GM23338 (cell line): ENCODE measurements at regions not wholly inside any gene's neighbourhood (a gene's known extent, or its start where the extent isn't known, plus 50 kb on each side); places are given as distances from the start of the nearest gene placed in this dataset.

ENCODE experiments used
- ATAC-seq: fragments of 200-7000 bp; cut with Tn5 transposase; 3 replicates; pipeline ENCODE4 v1.9.1; 2020
- DNase-seq: peaks from one replicate; pipeline ENCODE4 v3.0.0-alpha.2; 2015; ENCODE audit warnings: low spot score
- H2AFZ ChIP-seq: fragments of 200-600 bp; sonication (generic); 2 replicates; pipeline ENCODE4 v1.8.0; 2016; ENCODE audit warnings: antibody characterized with exemption, mild to moderate bottlenecking, moderate library complexity
- H3F3A ChIP-seq: fragments of 200-600 bp; sonication (generic); replicated peaks from 2 replicates; pipeline ENCODE4 v1.8.0; 2017; ENCODE audit warnings: antibody characterized with exemption, mixed run types, low read depth
- H3K27ac ChIP-seq: fragments of 200-600 bp; sonication (generic); 2 replicates; pipeline ENCODE4 v1.6.1; 2016; ENCODE audit warnings: low read depth
- H3K27me3 ChIP-seq: fragments of 200-600 bp; sonication (generic); 2 replicates; pipeline ENCODE4 v1.8.0; 2016; ENCODE audit warnings: mild to moderate bottlenecking, mixed run types, moderate library complexity; ENCODE audit not compliant: insufficient read depth
- H3K36me3 ChIP-seq: fragments of 200-600 bp; sonication (generic); 2 replicates; pipeline ENCODE4 v1.8.0; 2016; ENCODE audit warnings: mild to moderate bottlenecking; ENCODE audit not compliant: insufficient read depth
- H3K4me1 ChIP-seq: fragments of 200-600 bp; sonication (generic); 2 replicates; pipeline ENCODE4 v1.8.0; 2016; ENCODE audit warnings: mild to moderate bottlenecking, moderate library complexity; ENCODE audit not compliant: insufficient read depth
- H3K4me2 ChIP-seq: fragments of 200-600 bp; sonication (generic); 2 replicates; pipeline ENCODE4 v1.7.1; 2017; ENCODE audit warnings: mixed run types
- H3K4me3 ChIP-seq: fragments of 200-600 bp; sonication (generic); 2 replicates; pipeline ENCODE4 v1.6.1; 2016; ENCODE audit warnings: mixed run types
- H3K79me2 ChIP-seq: fragments of 200-600 bp; sonication (generic); replicated peaks from 2 replicates; pipeline ENCODE4 v1.8.0; 2017; ENCODE audit warnings: mild to moderate bottlenecking; ENCODE audit not compliant: insufficient read depth
- H3K9me2 ChIP-seq: fragments of 200-600 bp; sonication (generic); 2 replicates; pipeline ENCODE4 v1.8.0; 2017; ENCODE audit not compliant: insufficient read depth
- H4K20me1 ChIP-seq: fragments of 200-600 bp; sonication (generic); replicated peaks from 2 replicates; pipeline ENCODE4 v1.8.0; 2017; ENCODE audit warnings: mild to moderate bottlenecking; ENCODE audit not compliant: insufficient read depth
- H3K27ac Mint-ChIP-seq: 2 replicates; pipeline ENCODE4 v1.8.0; 2020; ENCODE audit warnings: inconsistent platforms, mild to moderate bottlenecking, moderate library complexity, mixed read lengths
- H3K27me3 Mint-ChIP-seq: 3 replicates; pipeline ENCODE4 v1.8.0; 2022; ENCODE audit warnings: low read depth, mild to moderate bottlenecking, moderate library complexity, mixed read lengths, inconsistent platforms; ENCODE audit not compliant: insufficient read depth, poor library complexity
- H3K36me3 Mint-ChIP-seq: 3 replicates; pipeline ENCODE4 v1.8.0; 2021; ENCODE audit warnings: low read depth, mild to moderate bottlenecking, inconsistent platforms, moderate library complexity, mixed read lengths
- H3K4me1 Mint-ChIP-seq: 3 replicates; pipeline ENCODE4 v1.8.0; 2020; ENCODE audit warnings: mild to moderate bottlenecking, inconsistent platforms, mixed read lengths
- H3K4me3 Mint-ChIP-seq: 3 replicates; pipeline ENCODE4 v1.8.0; 2021; ENCODE audit warnings: moderate library complexity, mild to moderate bottlenecking, inconsistent platforms, mixed read lengths
- H3K9me3 Mint-ChIP-seq: 3 replicates; pipeline ENCODE4 v1.8.0; 2020; ENCODE audit warnings: moderate library complexity, mild to moderate bottlenecking, inconsistent platforms, mixed read lengths
- CREB1 ChIP-seq: fragments of 250-450 bp; sonication (Bioruptor Pico); IDR thresholded peaks from 2 replicates; pipeline ENCODE4 v1.5.0; 2020; ENCODE audit warnings: low read depth, mild to moderate bottlenecking, moderate library complexity
- EZH2 ChIP-seq: fragments of 200-600 bp; sonication (generic); IDR thresholded peaks from one replicate; pipeline ENCODE4 v1.8.0; 2017; ENCODE audit warnings: antibody characterized with exemption, mild to moderate bottlenecking, low read depth; ENCODE audit not compliant: unreplicated experiment
- EZH2phosphoT487 ChIP-seq: fragments of 200-600 bp; sonication (generic); IDR thresholded peaks from one replicate; pipeline ENCODE4 v1.8.1; 2018; ENCODE audit warnings: antibody characterized with exemption; ENCODE audit not compliant: unreplicated experiment
- JUNB ChIP-seq: IDR thresholded peaks from one replicate; pipeline ENCODE4 v1.6.1; 2016; ENCODE audit warnings: antibody characterized with exemption; ENCODE audit not compliant: unreplicated experiment
- NANOG ChIP-seq: IDR thresholded peaks from 2 replicates; pipeline ENCODE4 v1.6.1; 2016; ENCODE audit warnings: antibody characterized with exemption, borderline replicate concordance
- POLR2AphosphoS5 ChIP-seq: IDR thresholded peaks from 2 replicates; pipeline ENCODE4 v1.6.1; 2016; ENCODE audit warnings: antibody characterized with exemption, low read depth
- STAT1 ChIP-seq: IDR thresholded peaks from one replicate; pipeline ENCODE4 v1.6.1; 2016; ENCODE audit warnings: antibody characterized with exemption; ENCODE audit not compliant: unreplicated experiment
- TF ChIP-seq, protein P1 (sequence below): fragments of 250-450 bp; sonication (Bioruptor Pico); IDR thresholded peaks from 2 replicates; pipeline ENCODE4 v1.5.0; 2020; ENCODE audit warnings: mild to moderate bottlenecking, moderate library complexity
- TF ChIP-seq, protein P2 (sequence below): IDR thresholded peaks from 2 replicates; pipeline ENCODE4 v1.6.1; 2016; ENCODE audit warnings: antibody characterized with exemption
- TF ChIP-seq, protein P3 (sequence below): IDR thresholded peaks from one replicate; pipeline ENCODE4 v1.6.1; 2018; ENCODE audit warnings: antibody characterized with exemption; ENCODE audit not compliant: unreplicated experiment
- TF ChIP-seq, protein P4 (sequence below), 2 experiments: fragments of 200-600 bp in 1 of 2; sonication (generic) in 1 of 2; conservative IDR thresholded peaks; 2 replicates each; pipeline versions ENCODE4 v1.5.1 to v1.6.1; 2016 to 2017; ENCODE audit warnings: antibody characterized with exemption in 2 of 2, low read depth in 2 of 2, mild to moderate bottlenecking in 2 of 2, moderate library complexity in 1 of 2

DNA sequence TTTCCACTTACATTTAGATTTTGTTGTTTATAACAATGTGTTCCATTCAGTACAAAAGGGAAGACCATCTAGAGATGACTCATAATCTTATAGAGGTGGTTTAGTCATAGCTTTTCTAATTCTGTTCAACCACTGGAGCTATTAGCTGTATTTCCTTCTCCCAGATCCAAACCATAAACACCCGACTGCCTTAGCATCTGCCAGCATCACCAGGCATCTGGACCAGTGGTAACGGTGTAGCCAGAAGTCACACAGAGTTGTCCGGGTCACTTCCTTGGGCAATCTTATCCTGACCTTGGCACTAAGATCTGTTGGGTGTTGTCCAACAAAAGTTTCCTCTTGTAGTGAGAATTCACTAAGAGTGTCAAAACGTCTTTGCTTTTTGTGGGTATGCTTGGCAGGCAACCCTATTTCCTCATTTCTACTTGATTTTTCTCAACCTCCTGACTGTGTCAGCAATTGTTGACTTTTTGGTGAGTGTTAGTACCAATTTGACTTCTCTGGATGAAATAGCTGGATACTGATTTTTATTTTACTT lies 372.1 kb upstream of the B3GALT2 start (continued):
- TF ChIP-seq, protein P1, sequence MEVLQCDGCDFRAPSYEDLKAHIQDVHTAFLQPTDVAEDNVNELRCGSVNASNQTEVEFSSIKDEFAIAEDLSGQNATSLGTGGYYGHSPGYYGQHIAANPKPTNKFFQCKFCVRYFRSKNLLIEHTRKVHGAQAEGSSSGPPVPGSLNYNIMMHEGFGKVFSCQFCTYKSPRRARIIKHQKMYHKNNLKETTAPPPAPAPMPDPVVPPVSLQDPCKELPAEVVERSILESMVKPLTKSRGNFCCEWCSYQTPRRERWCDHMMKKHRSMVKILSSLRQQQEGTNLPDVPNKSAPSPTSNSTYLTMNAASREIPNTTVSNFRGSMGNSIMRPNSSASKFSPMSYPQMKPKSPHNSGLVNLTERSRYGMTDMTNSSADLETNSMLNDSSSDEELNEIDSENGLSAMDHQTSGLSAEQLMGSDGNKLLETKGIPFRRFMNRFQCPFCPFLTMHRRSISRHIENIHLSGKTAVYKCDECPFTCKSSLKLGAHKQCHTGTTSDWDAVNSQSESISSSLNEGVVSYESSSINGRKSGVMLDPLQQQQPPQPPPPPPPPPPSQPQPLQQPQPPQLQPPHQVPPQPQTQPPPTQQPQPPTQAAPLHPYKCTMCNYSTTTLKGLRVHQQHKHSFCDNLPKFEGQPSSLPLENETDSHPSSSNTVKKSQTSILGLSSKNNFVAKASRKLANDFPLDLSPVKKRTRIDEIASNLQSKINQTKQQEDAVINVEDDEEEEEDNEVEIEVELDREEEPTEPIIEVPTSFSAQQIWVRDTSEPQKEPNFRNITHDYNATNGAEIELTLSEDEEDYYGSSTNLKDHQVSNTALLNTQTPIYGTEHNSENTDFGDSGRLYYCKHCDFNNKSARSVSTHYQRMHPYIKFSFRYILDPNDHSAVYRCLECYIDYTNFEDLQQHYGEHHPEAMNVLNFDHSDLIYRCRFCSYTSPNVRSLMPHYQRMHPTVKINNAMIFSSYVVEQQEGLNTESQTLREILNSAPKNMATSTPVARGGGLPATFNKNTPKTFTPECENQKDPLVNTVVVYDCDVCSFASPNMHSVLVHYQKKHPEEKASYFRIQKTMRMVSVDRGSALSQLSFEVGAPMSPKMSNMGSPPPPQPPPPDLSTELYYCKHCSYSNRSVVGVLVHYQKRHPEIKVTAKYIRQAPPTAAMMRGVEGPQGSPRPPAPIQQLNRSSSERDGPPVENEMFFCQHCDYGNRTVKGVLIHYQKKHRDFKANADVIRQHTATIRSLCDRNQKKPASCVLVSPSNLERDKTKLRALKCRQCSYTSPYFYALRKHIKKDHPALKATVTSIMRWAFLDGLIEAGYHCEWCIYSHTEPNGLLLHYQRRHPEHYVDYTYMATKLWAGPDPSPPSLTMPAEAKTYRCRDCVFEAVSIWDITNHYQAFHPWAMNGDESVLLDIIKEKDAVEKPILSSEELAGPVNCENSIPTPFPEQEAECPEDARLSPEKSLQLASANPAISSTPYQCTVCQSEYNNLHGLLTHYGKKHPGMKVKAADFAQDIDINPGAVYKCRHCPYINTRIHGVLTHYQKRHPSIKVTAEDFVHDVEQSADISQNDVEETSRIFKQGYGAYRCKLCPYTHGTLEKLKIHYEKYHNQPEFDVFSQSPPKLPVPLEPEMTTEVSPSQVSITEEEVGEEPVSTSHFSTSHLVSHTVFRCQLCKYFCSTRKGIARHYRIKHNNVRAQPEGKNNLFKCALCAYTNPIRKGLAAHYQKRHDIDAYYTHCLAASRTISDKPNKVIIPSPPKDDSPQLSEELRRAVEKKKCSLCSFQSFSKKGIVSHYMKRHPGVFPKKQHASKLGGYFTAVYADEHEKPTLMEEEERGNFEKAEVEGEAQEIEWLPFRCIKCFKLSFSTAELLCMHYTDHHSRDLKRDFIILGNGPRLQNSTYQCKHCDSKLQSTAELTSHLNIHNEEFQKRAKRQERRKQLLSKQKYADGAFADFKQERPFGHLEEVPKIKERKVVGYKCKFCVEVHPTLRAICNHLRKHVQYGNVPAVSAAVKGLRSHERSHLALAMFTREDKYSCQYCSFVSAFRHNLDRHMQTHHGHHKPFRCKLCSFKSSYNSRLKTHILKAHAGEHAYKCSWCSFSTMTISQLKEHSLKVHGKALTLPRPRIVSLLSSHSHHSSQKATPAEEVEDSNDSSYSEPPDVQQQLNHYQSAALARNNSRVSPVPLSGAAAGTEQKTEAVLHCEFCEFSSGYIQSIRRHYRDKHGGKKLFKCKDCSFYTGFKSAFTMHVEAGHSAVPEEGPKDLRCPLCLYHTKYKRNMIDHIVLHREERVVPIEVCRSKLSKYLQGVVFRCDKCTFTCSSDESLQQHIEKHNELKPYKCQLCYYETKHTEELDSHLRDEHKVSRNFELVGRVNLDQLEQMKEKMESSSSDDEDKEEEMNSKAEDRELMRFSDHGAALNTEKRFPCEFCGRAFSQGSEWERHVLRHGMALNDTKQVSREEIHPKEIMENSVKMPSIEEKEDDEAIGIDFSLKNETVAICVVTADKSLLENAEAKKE (CRISPR knock-in tag): no peak
- no peak for TF ChIP-seq POLR2AphosphoS5
- no peak for TF ChIP-seq NANOG
- TF ChIP-seq STAT1: no peak
- no peak for TF ChIP-seq EZH2
- no peak for TF ChIP-seq JUNB
- TF ChIP-seq, protein P2, sequence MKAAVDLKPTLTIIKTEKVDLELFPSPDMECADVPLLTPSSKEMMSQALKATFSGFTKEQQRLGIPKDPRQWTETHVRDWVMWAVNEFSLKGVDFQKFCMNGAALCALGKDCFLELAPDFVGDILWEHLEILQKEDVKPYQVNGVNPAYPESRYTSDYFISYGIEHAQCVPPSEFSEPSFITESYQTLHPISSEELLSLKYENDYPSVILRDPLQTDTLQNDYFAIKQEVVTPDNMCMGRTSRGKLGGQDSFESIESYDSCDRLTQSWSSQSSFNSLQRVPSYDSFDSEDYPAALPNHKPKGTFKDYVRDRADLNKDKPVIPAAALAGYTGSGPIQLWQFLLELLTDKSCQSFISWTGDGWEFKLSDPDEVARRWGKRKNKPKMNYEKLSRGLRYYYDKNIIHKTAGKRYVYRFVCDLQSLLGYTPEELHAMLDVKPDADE: no peak

DNA sequence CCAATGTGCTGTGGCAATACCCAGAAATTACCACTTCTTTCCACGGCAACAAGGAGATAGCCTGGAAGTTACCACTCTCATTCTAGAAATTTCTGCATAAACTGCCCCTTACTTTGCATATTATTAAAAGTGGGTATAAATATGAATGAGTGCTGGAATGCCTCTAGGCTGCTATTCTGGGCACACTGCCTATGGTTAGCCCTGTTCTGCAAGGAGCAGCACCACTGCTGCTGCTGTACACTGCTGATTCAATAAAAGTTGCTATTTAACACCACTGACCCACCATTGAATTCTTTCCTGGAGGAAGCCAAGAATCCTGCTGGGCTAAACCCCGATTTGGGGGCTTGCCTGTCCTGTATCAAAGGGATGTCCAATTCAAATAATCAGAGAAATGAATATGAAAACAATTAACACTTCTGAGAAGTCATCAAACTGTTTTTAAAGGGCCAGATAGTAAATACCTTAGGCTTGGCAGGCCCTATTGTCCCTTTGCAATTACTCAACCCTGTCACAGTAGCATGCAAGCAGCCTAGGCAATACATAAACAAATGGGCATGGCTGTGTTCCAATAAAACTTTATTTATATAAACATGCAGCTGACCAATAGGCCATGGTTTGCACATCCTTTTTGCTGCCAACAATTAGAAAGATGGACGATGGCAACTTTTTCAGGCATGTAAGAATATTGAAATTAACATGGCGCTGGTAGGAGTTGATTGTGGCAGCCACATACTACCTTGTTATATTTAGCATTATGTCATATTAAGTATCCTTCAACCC lies 369.4 kb upstream of the B3GALT2 start:
- no peaks in the 10 kb centered on the region for H3K27me3 ChIP-seq
- H3K27ac Mint-ChIP-seq: no peak overlapping the region
- no peak overlapping the region for H2AFZ ChIP-seq
- H3F3A ChIP-seq: no peaks in the 10 kb centered on the region
- H3K4me3 ChIP-seq: no peak overlapping the region
- H3K9me2 ChIP-seq: no peaks in the 10 kb centered on the region
- no peaks in the 10 kb centered on the region for H3K9me3 Mint-ChIP-seq
- DNase-seq: no peak
- no peak overlapping the region for H3K27ac ChIP-seq
- no peaks in the 10 kb centered on the region for H3K79me2 ChIP-seq
- H3K4me1 Mint-ChIP-seq: peaks cover 6% of the 10 kb centered on the region; the same call in 2 of the 3 replicates
- H3K36me3 ChIP-seq: no peaks in the 10 kb centered on the region
- no peaks in the 10 kb centered on the region for H3K4me1 ChIP-seq
- H3K4me2 ChIP-seq: no peak overlapping the region
- ATAC-seq: no peak
- no peaks in the 10 kb centered on the region for H3K36me3 Mint-ChIP-seq
- H4K20me1 ChIP-seq: no peaks in the 10 kb centered on the region
- H3K4me3 Mint-ChIP-seq: no peak overlapping the region
- peaks cover 2% of the 10 kb centered on the region for H3K27me3 Mint-ChIP-seq
- TF ChIP-seq JUNB (no peak), CREB1 (CRISPR knock-in tag) (no peak), POLR2AphosphoS5 (no peak), NANOG (no peak), EZH2phosphoT487 (no peak)
- TF ChIP-seq, protein P3, sequence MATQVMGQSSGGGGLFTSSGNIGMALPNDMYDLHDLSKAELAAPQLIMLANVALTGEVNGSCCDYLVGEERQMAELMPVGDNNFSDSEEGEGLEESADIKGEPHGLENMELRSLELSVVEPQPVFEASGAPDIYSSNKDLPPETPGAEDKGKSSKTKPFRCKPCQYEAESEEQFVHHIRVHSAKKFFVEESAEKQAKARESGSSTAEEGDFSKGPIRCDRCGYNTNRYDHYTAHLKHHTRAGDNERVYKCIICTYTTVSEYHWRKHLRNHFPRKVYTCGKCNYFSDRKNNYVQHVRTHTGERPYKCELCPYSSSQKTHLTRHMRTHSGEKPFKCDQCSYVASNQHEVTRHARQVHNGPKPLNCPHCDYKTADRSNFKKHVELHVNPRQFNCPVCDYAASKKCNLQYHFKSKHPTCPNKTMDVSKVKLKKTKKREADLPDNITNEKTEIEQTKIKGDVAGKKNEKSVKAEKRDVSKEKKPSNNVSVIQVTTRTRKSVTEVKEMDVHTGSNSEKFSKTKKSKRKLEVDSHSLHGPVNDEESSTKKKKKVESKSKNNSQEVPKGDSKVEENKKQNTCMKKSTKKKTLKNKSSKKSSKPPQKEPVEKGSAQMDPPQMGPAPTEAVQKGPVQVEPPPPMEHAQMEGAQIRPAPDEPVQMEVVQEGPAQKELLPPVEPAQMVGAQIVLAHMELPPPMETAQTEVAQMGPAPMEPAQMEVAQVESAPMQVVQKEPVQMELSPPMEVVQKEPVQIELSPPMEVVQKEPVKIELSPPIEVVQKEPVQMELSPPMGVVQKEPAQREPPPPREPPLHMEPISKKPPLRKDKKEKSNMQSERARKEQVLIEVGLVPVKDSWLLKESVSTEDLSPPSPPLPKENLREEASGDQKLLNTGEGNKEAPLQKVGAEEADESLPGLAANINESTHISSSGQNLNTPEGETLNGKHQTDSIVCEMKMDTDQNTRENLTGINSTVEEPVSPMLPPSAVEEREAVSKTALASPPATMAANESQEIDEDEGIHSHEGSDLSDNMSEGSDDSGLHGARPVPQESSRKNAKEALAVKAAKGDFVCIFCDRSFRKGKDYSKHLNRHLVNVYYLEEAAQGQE: no peak
- TF ChIP-seq, protein P4, sequence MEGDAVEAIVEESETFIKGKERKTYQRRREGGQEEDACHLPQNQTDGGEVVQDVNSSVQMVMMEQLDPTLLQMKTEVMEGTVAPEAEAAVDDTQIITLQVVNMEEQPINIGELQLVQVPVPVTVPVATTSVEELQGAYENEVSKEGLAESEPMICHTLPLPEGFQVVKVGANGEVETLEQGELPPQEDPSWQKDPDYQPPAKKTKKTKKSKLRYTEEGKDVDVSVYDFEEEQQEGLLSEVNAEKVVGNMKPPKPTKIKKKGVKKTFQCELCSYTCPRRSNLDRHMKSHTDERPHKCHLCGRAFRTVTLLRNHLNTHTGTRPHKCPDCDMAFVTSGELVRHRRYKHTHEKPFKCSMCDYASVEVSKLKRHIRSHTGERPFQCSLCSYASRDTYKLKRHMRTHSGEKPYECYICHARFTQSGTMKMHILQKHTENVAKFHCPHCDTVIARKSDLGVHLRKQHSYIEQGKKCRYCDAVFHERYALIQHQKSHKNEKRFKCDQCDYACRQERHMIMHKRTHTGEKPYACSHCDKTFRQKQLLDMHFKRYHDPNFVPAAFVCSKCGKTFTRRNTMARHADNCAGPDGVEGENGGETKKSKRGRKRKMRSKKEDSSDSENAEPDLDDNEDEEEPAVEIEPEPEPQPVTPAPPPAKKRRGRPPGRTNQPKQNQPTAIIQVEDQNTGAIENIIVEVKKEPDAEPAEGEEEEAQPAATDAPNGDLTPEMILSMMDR (conservative IDR thresholded peaks at IDR 0.05; ENCODE audit: low read depth in 2 of 2): no peak
